ENCODE measurements at regions not wholly inside any gene's neighbourhood (a gene's known extent, or its start where the extent isn't known, plus 50 kb on each side); places are given as distances from the start of the nearest gene placed in this dataset.

DNA sequence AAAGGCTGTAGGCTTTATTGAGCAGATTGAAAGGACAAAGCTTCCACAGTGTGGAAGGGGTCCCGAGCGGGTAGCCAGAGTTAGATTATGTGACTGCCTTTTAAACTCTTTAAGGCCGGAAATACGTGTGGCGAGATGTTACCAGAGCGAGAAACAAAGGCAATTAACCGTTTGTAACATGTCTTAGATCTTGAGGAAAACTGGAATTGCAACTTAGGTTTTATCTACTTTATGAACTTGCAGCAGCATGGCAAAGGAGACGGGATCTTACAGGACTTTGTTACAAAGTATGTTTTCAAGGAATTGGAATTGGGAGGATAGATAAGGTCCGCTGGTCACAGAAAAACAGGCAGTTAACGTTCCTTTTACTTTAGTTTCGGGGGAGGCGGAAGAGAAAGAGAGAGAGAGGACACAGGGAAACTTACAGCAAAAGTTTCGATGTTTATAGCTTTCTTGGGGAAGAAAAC lies 594.7 kb upstream of the ADGRB3 start (continued):
- no peak for TF ChIP-seq GTF3C2 (IDR thresholded peaks at IDR 0.05; ENCODE audit: borderline replicate concordance, extremely low read depth, insufficient read length)
- TF ChIP-seq JUNB (CRISPR knock-in tag; conservative IDR thresholded peaks at IDR 0.05): no peak
- no peak for TF ChIP-seq SMARCA5 (IDR thresholded peaks at IDR 0.05)
- TF ChIP-seq KDM5B (IDR thresholded peaks at IDR 0.05; ENCODE audit: insufficient replicate concordance, low read depth, low read length): no peak
- TF ChIP-seq ILF3 (IDR thresholded peaks at IDR 0.05; ENCODE audit: borderline replicate concordance): no peak
- no peak for TF ChIP-seq ATF4 (CRISPR knock-in tag; IDR thresholded peaks at IDR 0.05)
- no peak for TF ChIP-seq ZBTB11 (CRISPR knock-in tag; IDR thresholded peaks at IDR 0.05)
- TF ChIP-seq, protein P1, sequence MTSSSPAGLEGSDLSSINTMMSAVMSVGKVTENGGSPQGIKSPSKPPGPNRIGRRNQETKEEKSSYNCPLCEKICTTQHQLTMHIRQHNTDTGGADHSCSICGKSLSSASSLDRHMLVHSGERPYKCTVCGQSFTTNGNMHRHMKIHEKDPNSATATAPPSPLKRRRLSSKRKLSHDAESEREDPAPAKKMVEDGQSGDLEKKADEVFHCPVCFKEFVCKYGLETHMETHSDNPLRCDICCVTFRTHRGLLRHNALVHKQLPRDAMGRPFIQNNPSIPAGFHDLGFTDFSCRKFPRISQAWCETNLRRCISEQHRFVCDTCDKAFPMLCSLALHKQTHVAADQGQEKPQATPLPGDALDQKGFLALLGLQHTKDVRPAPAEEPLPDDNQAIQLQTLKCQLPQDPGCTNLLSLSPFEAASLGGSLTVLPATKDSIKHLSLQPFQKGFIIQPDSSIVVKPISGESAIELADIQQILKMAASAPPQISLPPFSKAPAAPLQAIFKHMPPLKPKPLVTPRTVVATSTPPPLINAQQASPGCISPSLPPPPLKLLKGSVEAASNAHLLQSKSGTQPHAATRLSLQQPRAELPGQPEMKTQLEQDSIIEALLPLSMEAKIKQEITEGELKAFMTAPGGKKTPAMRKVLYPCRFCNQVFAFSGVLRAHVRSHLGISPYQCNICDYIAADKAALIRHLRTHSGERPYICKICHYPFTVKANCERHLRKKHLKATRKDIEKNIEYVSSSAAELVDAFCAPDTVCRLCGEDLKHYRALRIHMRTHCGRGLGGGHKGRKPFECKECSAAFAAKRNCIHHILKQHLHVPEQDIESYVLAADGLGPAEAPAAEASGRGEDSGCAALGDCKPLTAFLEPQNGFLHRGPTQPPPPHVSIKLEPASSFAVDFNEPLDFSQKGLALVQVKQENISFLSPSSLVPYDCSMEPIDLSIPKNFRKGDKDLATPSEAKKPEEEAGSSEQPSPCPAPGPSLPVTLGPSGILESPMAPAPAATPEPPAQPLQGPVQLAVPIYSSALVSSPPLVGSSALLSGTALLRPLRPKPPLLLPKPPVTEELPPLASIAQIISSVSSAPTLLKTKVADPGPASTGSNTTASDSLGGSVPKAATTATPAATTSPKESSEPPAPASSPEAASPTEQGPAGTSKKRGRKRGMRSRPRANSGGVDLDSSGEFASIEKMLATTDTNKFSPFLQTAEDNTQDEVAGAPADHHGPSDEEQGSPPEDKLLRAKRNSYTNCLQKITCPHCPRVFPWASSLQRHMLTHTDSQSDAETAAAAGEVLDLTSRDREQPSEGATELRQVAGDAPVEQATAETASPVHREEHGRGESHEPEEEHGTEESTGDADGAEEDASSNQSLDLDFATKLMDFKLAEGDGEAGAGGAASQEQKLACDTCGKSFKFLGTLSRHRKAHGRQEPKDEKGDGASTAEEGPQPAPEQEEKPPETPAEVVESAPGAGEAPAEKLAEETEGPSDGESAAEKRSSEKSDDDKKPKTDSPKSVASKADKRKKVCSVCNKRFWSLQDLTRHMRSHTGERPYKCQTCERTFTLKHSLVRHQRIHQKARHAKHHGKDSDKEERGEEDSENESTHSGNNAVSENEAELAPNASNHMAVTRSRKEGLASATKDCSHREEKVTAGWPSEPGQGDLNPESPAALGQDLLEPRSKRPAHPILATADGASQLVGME (CRISPR knock-in tag; IDR thresholded peaks at IDR 0.05): no peak
- no peak for TF ChIP-seq EHMT2 (IDR thresholded peaks at IDR 0.05)
- peak; percentile 56 for TF ChIP-seq GABPA (tag; conservative IDR thresholded peaks at IDR 0.05; ENCODE audit: low read depth)
- TF ChIP-seq ZNF384 (IDR thresholded peaks at IDR 0.05; ENCODE audit: low read depth, low read length): no peak
- TF ChIP-seq NFE2L1 (tag; IDR thresholded peaks at IDR 0.05; ENCODE audit: borderline replicate concordance, low read depth): no peak
- TF ChIP-seq COPS2 (conservative IDR thresholded peaks at IDR 0.05): no peak

Data from K562 (cell line).